ENCODE measurements at regions not wholly inside any gene's neighbourhood (a gene's known extent, or its start where the extent isn't known, plus 50 kb on each side); places are given as distances from the start of the nearest gene placed in this dataset.
"Not testable (repeated sequence)": the region's sequence is repeated elsewhere in the genome, so short reads cannot be mapped to it uniquely, and the experiment has no call there.

DNA sequence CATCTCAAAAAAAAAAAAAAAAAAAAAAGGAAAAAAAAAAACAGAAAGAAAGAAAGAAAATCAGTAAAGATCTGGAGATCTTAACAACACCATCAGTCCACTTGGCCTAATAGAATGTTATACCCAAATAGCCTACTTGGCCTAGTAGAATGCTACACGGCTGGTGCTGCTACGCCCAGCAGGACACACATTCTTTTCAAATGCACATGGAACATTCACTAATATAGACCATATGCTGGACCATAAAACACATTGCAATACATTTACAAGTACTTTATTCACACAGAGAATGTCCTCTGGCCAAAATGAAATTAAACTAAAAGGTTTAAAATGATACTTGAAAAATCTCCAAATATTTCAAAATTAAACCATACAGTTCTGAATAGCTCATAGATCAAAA is 80.0 kb upstream of the TNFAIP3 start:
- no peak for DNase-seq

DNA sequence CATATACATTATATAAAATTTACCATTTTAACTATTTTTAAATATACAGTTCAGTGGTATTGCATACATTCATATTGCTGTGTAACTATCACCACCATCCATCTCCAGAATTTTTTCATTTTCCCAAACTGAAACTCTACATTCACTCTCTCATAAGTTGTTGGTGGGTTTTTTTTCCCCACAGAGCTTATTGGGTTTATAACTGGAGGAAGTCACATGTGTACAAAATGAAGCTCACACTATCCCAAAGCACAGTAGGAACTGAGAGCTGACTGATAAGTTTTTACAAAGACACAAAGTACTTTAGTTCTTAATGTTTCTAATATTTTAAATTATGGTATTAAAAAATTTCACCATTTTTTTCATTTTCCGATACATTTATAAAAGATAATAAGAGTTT is 78.8 kb upstream of the TNFAIP3 start:
- DNase-seq, result no peak

DNA sequence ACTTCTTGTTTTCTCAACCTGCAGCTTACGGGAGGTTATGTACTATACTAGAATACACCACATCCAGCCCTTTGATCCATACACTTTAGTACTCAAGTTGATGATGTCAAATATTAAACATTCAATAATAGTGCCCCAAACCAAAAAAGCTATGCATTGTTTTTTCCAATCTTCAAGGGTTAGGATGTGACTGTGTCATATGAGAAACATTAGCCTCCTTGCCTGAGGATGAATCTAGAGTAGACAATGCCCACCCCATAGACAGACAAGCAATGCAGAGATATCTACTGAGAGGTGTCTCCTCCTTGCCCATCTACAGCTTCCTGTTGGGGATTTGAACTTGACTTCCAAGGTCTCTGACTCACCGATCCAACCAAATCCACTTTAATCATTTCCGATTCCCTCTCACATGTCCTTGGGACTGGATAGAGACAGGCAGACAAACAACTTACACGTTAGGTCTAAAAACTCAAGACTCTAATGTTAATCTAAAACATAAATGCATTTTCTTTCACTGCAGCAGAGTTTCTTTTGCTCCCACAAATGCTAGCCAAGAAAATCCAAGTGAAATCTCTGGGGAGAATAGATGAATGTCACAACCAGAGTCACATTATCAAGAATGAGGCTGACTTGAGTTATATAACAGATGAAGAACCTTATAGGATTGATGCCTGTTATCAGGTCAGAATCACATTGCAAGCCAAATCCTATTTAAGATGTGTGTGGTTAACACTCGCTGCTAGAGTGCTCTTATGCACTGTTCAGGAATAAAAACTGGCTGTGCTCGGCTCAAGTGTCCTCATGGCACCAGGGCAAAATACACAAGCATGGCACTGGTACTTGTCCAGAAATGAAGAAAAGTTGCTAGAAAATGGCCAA is 75.5 kb upstream of the TNFAIP3 start:
- no peak for DNase-seq

DNA sequence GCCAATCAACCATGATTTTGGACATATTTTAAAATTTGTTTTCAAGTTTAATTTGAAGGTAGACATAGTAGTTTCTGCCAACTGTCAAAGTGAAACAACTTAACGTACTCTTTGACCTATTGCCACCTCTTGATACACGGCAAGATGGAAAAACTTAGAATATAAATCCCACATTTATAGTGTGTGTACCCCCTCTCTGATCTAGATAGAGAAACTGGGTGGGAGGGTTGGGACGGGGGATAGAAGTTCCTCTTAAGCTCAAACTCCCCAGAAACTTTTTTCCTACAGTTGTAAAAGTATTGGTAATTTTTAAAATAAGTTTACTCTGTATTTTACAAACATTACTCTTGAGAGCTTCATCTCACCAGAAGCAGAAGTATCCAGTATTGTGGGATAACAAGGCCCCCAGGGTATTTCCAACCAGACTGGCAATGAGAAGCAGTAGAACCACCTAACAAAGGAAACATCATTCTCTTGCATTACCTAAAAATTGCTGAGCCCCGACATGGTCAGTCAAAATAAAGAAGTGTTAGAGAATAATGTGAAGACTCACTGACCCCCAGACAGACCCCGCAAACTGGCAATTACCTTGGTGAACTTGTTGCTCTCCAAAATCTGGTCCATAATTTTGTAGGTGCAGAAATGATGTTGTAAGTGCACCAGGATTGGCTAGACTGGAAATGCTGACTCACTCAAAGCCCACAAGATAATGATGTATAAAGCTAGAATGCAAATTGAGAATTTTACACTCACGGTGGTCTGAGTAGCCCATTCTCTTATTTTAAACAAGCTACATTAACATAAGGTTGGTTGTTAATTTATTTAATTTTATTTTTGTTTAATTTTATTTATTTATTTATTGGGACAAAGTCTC is 74.7 kb upstream of the TNFAIP3 start:
- no peak for DNase-seq

DNA sequence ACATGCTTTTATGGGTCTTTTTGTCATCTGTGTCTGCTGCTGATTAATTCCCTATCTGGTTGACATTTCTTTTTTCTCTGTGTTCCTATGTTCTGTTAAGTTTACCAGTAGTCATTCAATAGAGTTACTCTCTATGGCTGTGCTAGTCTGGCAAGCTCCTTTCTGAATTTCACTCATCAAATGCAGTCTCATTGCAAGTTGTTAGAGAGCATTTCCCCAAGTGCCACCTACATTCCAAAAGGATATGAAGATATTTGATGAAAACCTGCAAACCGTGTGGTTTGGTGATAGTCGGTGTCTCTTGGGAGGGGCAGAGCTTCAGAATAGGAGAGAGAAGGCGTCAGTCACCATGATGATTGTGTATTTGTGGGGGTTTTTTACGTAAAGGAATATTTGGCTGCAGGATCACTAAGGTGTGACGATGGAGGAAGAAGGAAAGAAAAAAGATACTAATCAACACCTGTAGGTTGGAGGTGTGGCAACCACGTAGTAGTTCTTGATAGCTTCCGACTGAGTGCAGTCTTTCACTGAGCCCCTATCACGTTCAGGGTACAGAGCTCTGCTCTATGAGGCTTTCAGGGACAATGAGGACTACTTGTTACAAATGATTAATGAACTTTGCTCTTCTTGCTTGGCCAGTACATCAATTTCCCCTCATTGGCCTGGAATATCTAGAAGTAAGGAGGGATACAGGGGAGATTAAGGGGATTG is 73.1 kb upstream of the TNFAIP3 start:
- no peak for DNase-seq

DNA sequence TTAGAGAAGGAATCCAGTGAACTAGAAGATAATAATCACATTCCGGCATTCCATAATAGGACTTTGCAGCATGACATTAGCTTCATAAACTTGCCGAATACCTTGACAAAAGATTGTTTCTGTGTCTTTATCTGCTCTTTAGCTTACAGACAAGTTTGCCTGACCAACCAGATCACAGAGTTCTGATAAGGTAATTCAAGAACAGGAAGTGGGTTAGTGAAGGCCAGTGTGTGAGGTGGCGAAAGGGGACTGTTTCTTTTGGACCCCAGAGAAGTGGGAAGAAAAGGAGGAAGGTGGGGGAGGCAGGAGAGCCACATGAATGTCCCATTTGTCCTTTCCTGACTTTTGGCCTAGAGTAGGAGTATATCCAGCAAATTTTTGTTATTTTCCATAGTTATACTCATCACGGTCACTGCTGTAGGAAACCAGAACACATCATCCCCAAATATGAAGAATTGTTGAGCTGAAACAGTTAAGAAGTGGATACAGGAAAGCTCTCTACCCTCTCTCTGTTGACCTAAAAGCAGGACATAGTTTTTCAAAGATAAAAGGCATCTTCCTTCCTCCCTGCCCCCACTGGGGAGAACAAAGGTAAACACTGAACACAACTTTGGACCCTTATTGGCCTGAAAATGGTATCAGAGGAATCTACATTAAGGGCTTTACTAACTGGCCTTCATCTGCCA is 72.4 kb upstream of the TNFAIP3 start:
- DNase-seq, result no peak

DNA sequence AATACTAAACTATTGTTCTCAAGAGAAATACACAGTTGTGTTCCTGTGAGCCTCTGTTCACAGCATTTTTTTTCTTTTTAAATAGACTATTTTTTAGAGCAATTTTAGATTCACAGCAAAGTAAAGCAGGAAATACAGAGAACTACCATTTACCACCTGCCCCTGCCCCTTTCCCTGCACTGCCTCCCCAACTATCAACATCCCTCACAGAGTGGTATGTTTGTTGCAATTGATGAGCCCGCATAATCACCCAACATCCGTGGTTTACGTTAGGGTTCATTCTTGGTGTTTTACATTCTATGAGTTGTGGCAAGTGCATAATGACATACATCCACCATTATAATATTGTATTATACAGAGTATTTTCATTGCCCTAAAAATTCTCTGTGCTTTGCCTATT is 71.6 kb upstream of the TNFAIP3 start:
- DNase-seq, result peak in 1 of 2 donors; percentile 32

DNA sequence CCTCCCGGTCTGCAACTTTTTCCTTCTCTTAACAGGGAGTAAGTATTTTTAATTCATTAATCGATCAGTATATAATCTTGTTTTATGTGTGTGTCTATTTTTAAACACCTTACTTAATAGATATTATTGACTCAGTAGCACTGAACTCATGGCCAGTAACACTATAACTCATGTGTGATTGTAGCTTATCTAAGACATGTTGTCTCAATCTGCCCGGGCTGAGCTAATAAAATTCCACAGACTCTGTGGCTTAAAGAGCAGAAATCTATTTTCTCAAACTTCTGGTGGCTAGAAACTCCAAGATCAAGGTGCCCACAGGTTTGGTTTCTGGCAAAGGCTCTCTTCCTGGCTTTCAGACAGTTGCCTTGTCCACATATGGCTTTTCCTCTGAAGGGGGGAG is 68.8 kb upstream of the TNFAIP3 start:
- no peak for DNase-seq

DNA sequence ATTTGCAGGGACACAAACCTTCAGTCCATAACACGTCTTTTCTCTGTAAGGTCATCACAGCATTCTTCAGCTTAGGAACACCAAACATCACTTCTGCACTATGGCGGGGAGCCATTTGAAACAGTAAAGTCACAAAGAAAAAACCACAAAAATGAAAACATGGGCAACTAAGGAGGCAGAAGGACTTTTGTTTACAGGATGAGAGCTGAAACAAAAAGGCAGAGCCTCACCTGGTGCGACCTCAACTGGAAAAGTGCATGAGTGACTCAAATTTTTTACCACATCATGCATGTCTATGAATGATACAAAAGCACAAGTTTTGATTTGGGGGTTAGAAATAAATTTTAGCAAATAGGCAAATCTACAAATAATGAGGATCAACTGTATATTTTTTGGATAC is 68.2 kb upstream of the TNFAIP3 start:
- DNase-seq, result no peak

DNA sequence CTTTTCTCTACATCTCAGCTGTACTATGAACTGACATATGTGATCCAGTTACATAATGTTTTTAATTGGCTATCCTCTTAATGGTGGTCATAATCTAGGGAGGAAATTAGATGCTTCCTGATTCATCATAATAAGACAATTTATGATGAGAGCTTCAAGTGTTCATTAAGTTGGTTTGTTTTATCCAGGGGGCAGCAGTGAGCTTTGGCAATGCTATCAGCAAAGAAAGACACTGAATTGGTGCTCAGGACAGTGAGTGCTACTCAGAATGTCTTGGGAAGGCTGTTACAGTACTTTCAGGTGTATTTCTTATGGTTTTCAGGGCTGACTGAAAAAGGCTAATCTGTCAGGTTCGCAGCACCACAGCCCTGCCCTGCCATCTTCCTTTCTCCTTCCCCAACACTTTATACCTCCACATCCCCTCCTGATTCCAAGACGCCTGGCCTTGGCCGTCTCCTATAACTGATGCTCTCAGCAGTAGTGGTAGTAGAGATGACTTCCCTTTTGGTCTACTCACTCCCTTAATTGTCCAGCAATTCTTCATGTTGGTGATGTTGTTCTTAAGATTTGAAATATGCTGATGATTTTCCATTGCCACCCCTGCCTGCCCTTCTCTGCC is 67.0 kb upstream of the TNFAIP3 start:
- peak; percentile 80 to 89 for DNase-seq

DNA sequence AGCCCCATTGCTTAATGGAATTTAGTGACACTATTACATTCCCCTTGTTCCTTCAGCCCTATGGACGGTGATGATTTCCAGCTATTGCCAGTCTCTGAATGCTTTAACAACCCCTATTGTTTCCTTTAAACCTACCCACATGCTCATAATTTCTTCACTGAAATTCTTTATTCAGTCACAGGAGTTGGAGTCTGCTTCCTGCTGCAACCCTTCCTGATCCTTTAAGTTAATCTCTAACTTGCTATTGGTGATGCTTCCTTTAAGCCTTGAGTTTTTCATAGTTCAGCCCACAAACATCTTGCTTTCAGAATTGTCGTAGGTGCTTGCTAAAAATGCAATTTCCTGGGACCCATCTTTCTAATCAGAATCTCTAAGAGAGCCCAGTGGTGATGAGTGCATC is 66.3 kb upstream of the TNFAIP3 start:
- DNase-seq, result no peak

DNA sequence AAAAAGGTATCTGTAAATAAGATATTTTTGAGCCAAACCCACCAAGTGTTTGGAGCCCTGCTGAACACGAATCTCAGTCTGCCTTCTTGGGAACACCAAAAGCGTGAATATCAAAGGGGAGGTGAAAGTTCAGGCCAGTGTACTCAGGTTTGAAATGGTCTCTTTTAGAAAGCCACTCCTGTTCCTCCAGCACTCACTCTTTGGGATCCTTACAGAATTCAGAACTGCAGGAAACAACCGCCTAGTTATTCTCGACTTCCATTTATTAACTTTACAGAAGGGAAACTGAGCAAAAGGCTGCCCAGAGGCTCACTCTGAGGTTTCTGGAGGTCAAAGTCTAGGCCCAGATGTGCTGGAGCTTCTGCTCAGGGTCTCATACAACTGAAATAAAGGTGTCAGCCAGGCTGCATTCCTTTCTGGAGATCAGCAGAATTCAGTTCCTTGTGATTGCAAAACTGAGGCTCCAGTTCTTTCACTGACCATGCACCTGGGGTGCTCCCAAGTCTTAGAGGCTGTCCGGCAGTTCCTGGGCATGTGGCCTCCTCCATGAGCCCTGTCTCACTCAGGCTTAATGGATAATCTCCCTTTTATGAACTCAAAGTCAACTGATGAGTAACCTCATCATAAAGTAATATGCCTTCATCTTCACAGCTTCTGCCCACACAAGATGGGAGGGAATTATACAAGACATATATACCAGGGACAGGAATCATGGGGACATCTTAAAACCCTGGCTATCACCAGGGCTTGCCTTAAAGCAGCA is 65.5 kb upstream of the TNFAIP3 start:
- DNase-seq, result no peak

DNA sequence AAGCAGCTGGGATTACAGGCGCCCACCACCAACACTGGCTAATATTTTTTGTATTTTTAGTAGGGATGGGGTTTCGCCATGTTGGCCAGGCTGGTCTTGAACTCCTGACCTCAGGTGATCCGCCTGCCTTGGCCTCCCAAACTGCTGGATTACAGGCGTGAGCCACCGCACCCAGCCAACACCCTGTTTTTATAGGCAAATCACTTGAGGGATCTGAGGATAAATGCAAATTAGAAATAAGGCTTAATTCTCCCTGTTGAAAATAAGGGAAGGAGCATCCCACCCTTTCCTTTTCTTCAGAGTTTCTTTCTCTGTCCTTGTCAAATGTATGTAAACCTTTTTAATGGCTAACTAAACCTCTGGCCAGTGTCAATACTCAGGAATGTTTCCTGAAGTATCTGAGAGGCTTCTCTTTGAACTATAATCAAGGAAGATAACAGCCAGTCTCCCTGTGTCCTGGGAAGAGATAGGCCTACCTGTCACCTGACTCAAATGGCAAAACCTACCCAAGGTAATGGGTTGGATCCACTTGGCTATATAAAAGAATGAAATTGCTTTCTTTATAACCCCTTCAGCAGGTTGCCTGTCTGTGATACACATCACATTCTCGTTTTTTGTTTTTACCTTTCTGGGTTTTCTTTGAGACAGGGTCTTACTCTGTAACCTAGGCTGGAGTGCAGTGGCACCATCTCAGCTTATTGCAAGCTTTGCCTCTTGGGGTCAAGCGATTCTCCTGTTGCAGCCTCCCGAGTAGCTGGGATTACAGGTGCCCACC is 64.5 kb upstream of the TNFAIP3 start:
- DNase-seq, result no peak

DNA sequence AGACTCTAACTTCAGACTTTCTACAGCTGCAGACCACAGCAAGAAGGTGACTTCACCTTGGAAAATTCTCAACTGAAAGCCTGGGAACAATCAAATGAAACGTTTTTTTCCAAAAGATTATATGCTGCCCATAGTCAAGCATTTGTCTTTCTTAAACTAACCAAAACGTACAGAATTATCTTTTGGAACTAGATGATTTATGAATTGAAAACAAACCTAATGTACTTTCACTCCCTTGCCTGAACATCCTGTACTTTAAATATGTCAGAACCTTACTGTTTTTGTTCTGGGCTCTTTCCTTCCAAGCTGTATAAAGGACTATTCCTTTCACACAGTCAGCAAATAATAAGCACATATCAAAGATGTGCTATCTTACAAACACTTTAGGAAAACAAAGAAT is 62.4 kb upstream of the TNFAIP3 start:
- DNase-seq, result no peak

DNA sequence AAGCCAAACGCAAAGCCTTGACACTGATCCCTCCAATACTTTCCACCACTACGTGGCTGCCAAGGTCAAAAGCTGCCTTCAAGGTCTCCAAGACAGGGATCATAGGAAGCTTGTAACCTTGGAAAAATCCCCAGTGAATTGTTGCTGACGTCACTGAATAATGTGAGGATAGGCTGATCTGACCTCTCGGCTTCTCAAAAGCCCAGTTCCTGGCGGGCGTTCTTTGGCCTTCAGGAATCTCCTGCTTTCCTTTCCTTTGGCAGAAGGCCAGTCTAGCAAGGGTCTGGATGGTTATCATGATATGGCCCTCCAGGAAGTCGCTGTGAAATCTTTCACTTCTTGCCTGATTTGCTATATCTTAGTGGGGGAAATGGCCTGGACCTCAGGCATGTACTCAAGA is 61.4 kb upstream of the TNFAIP3 start:
- no peak for DNase-seq

DNA sequence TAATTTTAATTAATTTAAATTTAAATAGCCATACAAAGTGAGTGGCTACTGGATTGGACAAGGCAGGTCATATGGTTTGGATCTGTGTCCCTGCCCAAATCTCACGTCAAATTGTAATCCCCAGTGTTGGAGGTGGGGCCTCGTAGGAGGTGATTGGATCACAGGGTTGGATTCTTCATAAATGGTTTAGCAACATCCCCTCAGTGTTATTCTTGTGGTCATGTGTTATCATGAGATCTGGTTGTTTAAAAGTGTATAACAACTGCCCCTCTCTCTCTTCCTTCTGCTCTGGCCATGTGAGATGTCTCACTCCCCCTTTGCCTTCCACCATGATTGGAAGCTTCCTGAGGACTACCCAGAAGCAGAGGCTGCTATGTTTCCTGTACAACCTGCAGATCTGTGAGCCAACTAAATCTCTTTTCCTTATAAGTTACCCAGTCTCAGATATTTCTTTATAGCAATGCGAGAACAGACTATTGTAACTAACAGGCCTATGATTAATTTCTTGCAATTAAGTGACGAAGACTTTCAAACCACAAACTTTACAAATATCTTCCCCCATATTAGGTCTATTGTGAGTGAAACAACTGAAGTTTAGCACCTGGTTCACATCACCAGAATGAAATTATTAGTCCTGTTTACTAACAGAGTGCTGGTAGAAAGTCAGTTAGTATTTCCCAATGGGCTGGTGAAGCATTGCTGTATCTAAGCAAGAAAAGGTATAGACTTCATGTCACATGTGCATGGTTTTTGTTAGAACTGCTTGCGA is 60.0 kb upstream of the TNFAIP3 start:
- DNase-seq, result no peak

DNA sequence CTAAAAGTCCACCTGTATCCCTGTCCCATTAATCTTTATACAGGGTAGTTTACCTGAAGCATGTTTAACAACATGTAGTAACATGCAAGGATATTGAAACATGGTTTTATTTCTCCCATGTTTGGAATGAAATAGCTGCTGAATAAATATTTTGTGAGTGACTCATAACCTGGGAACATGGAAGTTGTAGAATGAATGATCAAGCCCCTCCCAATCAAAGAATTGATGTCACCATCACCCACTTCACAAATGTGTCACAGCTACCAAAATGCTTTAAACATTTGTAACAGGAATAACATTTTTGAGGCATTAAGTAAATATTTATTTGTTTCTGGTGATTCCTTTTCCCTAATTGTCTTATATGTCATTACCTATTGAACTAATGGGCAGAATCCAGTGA is 58.9 kb upstream of the TNFAIP3 start:
- no peak for DNase-seq

DNA sequence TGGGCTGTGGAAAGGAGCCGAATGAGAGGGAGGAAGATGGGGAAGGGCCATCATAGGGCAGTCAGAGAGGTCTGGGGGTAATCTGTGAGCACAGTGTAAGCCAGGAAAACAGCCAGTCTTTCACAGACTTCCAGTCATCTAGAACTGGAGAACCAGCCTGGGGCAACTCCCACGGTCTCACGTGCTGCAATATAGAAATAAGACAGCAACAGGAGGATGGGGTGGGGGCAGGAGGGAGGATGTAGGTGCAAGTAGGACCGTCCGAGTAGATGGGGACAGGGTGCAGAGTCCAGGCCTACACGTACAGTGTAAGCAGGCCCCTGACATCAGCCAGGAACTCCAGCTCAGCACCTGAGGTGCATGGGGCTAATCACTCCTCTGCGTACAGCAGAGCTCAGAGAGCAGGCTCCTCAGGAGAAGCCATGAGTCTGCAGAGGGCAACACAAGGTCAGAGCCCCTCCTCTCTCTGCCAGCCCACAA is 58.2 kb upstream of the TNFAIP3 start:
- DNase-seq, result no peak

DNA sequence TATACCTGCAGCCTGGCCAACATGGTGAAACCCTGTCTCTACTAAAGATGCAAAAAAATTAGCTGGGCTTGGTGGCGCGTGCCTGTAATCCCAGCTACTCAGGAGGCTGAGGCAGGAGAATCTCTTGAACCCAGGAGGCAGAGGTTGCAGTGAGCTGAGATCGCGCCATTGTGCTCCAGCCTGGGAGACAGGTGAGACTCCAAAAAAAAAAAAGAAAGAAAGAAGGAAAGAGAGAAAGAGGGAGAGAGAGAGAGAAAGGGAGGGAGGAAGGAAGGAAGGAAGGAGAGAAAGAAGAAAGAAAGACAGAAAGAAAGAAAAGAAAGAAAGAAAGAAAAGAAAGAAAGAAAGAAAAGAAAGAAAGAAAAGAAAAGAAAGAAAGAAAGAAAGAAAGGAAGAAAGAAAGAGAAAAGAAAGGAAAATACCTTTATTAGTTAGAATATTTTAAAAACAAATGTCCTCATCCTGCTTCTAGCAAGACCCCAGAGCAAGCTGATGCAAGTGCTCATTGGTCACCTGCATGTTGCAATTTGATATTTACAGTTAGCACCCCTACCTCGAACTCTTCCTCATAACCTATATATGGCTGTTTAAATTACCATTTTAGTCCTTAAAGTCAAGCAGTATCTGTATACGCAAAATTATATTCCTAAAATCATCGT is 57.0 kb upstream of the TNFAIP3 start:
- DNase-seq, result not testable (repeated sequence)

Data from CD4-positive, alpha-beta T cell treated with Interferon alpha-2 for 1 hour (primary cell).